ENCODE measurements at regions not wholly inside any gene's neighbourhood (a gene's known extent, or its start where the extent isn't known, plus 50 kb on each side); places are given as distances from the start of the nearest gene placed in this dataset.
A peak's percentile ranks its signal among the peaks of the same experiment; 100 is the strongest.

DNA sequence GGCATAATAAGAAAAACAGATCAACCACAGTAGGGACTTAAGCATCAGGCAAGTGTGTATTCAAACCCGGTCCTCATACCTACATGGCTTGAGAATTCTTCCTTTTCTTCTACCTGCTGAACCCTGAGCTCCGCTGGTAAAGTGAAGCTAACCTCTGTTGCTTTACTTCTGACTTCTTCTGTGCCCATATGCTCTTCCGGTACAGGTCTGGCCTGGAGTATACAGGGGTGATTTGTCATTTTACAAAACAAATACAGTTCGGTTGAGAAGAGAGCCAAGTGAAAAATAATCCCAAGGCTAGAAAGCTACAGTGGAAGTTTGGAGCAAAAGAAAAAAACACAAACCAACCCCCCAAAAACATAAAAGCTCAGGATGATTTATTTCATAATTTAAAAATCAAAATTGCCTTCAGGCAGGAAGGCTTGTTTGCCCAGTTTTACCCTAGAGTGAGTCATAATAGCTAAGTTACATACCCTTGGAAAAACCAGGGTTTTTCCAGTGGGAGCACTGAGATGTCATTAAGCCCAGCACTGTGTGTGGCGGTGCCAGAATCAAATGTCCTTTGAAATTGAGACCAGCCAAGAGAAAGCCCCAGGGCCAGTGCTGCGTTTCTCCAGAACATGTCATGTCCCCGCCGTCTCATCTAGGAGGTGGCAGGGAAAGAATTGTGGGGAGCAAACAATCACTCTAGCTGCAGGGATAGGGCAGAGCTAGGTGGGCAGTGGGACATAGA is 305.5 kb upstream of the ISX start:
- no peak overlapping the region for H3K4me3 ChIP-seq (ENCODE audit: low read length)
- DNase-seq (ENCODE audit: low read depth, low spot score) = no peak

DNA sequence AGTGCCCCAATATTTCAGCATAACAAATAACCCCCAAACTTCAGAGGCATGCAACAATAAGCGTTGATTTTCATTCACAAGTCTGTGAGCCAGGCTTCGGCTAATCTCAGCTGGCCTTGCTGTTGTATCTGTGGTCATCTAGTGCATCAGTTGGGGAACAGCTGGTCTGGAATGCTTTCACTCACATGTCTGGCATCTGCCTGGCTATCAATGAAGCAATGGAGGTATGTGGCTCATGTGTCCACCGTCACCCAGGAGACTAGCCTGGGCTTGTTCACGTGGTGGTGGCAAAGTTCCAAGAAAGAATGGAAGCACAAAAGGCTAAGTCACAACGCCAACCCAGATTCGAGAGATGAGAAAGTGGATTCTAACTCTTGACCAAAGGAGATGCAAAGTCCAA is 304.8 kb upstream of the ISX start:
- no peak overlapping the region for H3K4me3 ChIP-seq (ENCODE audit: low read length)
- DNase-seq (ENCODE audit: low read depth, low spot score) = no peak

DNA sequence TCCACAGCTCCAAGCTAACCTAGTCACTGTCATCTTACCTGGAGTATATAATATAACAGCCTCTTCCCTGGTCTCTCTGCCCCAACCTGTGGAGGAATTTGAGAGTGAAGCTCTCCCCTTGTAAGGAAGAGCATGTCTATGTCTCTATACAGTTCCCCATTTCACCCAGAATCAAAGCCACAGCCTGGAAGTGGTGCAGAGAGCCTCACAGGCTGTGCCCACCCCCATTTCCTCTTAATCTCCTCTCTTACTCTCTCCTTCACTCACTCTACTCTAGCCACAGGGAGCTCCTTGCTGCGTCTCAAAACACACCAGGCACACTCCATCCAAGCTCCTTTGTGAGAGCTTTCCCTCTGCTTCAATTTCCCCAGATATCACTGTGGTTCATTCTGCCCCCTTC is 302.5 kb upstream of the ISX start:
- no peak overlapping the region for H3K4me3 ChIP-seq (ENCODE audit: low read length)
- peak; percentile 58 for DNase-seq (ENCODE audit: low read depth, low spot score)

DNA sequence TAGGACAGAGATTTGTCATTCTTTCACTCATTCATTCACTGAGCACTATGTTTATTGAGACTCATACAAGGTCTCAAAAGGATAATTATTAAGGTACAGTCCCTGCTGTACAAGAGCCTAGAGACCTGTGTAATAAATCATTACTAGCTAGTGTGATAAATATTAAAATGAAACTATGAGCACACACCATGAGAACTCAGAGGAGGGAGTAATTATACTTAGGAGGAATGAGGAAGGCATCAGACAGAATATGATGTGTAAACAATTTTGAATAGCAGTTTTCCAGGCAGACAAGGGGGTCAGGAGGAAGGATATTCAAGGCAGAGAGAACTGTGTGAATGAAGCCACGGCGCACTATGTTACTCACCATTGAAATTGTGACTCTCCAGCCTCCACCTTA is 300.8 kb upstream of the ISX start:
- H3K4me3 ChIP-seq (ENCODE audit: low read length) = no peak overlapping the region
- DNase-seq (ENCODE audit: low read depth, low spot score) = no peak

DNA sequence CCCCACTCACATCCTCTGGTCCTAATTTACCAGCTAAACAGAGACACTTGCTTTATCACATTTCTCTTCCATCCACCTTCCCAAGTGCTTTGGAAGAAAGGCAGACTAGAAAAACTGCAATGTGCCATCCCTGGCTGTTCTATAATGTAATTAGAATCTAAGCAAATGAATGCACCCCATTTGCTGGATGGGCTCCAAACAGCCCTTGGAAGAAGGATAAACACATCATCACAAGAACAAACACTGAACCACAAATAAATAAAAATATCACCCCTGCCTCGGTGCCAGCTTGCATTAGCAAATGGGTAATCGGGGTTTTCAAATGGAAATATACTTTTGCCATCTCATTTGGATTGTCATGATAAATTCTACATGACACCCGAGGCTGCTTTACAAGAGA is 296.6 kb upstream of the ISX start:
- no peak overlapping the region for H3K4me3 ChIP-seq (ENCODE audit: low read length)
- no peak for DNase-seq (ENCODE audit: low read depth, low spot score)

DNA sequence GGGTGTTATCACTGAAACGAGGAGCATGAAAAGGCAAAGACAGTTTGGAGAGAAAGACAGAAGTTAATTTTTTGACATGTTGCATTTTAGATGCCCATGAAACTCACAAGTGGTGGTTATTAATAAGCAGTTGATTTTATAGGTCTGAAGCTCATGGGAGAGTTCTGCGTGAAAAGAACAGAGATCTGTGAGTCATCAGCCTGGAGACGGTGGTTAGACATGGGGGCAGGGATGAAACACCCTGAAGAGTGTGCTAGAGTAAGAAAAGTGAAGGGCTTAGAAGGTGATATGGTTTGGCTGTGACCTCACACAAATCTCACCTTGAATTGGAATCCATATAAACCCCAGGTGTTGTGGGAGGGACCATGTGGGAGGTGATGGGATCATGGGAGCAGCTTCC is 289.1 kb upstream of the ISX start:
- H3K4me3 ChIP-seq (ENCODE audit: low read length) = no peak overlapping the region
- no peak for DNase-seq (ENCODE audit: low read depth, low spot score)

DNA sequence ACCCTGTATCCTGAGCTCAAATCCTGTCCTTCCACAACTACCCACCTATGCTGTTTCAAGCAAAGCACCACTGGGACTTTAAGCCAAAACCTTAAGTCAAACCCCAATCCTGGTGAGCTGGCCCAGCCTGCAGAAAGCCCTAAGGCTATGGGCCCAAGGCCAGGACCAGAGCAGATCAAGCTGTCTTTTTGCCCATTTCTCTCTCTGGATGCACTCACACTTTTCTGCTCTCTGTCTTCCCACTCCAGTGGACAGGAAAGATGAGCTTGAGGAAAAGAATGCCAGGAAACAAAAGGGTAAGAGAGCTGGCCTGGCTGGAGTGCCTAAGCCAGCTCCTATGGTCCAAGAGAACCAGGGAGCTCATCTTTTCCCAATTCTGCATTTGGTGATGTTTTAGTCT is 284.3 kb upstream of the ISX start:
- no peak overlapping the region for H3K4me3 ChIP-seq (ENCODE audit: low read length)
- DNase-seq (ENCODE audit: low read depth, low spot score) = no peak

DNA sequence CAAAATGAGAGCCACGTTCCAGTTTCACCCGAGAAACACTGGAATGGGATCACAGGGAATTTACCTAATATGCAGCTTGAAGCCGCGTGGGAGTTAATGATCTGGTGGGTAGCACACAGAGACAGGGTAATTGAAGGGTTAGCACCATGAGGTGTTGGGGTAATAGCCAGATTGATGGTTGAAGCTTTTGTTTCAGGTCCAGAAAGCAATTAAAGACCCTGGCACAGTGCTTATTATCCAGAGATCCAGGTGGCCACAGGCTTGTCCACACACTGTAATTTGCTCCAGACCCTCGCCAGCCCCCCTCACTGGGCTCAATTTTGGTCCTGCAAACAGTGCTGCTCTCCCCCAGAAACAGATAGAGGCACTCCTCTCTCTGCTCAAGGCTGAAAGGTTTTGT is 282.5 kb upstream of the ISX start:
- DNase-seq (ENCODE audit: low read depth, low spot score) = no peak
- H3K4me3 ChIP-seq (ENCODE audit: low read length) = no peak overlapping the region

DNA sequence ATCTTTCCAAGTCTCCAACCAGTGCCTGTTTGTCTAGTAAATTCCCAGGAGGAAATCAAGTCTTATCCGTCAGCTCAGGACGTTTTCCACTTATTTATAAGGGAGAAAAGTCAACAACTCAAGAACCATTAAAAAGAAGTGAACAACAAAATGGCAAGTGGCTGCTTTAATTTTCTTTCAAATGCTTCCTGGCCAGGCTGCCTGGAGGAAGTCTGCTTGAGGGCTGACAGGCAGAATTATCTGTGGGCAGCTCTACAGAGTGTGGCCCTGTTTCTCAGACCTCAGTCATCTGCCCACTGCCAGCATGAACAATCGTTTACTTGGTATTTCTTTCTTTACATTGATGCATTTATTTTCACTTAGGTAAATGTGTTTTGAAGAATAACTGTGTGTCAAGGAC is 281.9 kb upstream of the ISX start:
- H3K4me3 ChIP-seq (ENCODE audit: low read length) = no peak overlapping the region
- no peak for DNase-seq (ENCODE audit: low read depth, low spot score)

DNA sequence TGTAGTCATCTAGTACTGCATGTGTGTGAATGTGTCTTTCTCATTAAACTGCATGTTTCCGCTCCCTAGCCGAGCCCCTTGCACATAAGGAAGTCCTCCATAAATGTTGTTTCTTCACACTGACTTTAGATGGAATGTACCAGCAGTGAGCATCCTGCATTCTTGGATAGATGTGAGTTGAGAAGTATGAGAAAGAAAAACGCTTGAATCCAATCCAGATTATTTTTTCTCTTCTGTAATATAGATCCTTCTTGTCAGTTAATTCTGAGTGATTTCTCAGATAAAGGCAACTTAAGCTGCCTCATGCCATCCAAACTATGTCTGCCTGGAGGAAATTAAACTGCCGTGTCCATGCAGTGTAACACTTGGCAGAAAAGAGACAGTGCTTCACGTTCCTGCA is 268.1 kb upstream of the ISX start:
- no peak overlapping the region for H3K4me3 ChIP-seq (ENCODE audit: low read length)
- no peak for DNase-seq (ENCODE audit: low read depth, low spot score)

DNA sequence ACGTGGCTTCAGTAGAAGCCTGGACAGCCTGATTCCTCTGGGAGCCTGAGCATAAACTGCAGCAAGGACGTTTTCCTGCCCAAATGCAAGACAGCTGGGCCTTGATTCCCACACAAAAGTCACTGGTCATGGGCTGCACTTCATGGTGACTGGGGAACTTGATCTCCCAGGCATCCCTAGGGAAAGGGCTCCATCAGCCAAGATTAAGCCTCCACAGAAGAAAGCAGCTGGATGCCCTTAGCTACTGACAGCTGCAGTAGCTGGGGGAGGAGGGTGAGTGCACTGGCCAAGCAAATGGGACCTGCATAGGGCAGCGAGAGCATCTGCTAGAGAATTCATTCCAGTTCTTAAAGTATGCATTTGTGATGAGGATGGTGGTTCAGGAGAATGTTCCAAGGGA is 267.4 kb upstream of the ISX start:
- no peak overlapping the region for H3K4me3 ChIP-seq (ENCODE audit: low read length)
- DNase-seq (ENCODE audit: low read depth, low spot score) = no peak

DNA sequence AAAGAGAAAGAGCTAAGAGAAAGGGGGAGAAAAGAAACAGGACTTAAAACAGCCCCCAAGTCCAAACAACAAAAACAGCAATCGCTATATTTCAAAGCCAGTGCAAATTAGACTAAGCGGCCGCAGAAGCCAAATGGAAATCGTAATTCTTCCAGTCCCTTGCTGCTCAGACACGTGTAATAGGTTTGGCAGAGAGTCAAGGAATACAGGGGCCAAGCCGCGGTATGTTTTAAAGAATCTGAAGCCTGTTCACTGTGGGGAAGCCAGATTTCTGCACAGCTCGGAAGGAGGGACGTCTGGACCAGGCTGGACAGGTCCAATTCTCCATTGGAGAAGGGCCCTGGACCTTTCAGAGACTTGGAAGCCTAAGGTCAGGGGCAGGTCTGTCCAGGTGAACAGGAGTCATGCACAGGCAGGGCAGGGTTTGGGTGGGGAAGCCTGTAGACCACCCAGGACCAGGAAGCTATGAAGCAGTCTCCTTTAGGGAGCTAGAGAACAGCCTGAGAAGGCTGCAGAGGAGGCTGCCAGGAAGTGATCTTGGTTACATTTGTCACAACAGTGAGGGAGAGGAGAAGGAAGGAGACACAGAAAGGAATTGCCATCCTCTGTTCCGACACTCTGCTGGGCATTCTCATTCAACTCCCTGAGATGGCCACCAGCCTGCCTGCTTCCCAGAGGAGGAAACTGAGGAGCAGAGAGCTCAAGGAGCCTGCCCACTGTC is 265.5 kb upstream of the ISX start:
- no peak overlapping the region for H3K4me3 ChIP-seq (ENCODE audit: low read length)
- no peak for DNase-seq (ENCODE audit: low read depth, low spot score)

DNA sequence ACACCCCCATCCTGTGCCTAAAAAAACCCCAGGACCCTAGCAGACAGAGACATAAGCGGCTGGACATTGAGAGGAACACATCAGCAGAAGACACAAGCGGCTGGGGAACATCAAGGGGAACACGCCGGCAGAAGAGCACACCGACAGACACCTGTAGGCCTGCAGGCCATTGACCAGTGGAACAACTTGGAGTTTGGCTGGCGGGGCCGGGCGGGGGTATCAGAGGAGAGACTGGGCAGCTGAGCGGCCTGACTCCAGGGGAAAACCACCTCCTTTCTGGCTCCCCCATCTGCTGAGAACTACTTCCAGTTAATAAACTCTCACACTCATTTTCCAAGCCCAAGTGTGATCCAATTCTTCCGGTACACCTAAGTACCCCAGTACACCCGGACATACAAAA is 264.7 kb upstream of the ISX start:
- no peak overlapping the region for H3K4me3 ChIP-seq (ENCODE audit: low read length)
- DNase-seq (ENCODE audit: low read depth, low spot score) = no peak

DNA sequence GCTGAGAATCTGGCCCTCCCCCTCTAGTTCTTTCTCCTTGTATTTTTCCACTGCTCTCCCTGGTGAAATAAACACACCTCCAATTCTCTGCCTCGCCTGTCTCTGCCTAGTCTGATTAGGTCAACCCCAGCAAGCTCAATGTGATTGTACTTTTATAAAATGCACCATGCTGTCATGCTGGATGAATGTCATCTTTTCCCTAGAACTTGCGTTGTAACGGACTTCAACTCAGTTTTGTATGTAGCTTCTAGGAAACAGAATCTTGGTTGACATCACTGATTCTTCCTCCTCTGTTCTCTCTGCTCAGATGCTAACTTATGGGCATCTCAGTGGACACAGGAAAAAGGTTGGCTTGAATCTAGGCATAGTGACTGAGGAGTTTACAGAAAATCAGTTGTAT is 261.9 kb upstream of the ISX start:
- H3K4me3 ChIP-seq (ENCODE audit: low read length) = no peak overlapping the region
- DNase-seq (ENCODE audit: low read depth, low spot score) = no peak

DNA sequence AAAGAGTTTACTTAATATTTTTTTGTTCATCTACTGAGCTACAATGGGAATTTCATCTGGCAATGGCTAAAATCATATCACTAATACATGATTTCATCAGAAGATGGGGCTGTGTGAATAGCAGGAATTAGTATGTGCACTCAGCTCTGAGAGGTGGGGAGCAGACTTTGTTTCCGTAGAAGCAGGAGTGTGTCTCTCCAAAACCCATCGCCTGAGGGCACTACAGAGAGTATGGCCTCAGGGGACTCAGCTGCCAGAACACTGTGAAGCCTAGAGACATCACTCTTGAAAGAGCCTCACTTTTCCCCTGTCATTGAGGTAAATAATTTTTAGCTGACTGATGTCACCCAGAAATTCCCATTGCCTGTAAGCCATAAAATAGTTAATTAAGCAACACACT is 261.4 kb upstream of the ISX start:
- peak; percentile 19 for DNase-seq (ENCODE audit: low read depth, low spot score)
- H3K4me3 ChIP-seq (ENCODE audit: low read length) = no peak overlapping the region

DNA sequence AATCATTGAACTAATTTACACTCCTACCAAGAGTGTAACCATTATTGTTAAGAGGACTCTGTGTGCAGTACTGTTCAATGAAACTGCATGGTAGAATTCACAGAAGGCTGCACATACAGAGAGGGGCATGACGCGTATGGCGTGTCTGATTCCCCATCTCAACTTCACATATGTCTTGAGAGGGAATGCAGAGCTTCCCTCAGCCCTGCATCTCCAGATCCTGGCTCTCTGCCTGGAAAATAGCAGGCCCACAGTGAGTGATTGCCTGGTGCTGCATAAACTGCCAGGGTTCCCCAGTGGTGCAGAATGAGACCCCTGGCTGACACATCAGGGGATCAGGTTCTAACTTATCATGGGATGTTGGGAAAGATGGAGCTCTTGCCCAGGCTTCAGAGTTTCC is 260.2 kb upstream of the ISX start:
- DNase-seq (ENCODE audit: low read depth, low spot score) = no peak
- no peak overlapping the region for H3K4me3 ChIP-seq (ENCODE audit: low read length)

DNA sequence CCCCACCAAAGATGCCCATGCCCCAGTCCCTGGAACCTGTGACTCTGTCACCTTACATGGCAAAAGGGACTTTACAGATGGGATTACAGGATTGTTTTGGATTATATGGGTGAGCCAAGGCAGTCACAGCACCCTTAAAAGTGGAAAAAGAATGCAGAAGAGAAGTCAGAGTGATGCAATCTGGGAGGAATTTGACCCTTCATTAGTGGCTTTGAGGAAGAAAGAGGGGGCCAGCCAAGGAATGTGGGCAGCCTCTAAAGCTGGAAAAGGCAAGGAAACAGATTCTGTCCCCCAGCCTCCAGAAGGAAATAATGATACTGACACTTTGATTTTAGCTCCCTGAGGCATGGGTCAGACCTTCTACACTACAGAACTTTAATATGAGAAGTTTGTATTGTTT is 257.3 kb upstream of the ISX start:
- no peak overlapping the region for H3K4me3 ChIP-seq (ENCODE audit: low read length)
- no peak for DNase-seq (ENCODE audit: low read depth, low spot score)

DNA sequence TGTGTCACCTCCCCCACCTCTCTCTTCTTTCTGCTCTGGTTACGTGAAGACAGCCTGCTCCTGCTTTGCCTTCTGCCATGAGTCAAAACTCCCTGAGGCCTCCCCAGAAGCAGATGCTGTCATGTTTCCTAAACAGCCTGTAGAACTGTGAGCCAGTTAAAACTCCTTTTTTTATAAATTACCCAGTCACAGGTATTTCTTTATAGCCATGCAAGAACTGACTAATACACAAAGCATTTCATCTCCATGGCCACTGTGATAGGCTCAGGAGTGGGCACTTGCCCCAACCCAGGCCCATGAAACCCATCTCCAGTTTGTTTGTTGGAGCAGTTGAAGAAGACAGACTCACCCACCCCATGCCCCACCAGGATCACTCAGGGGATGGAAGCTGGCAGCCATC is 253.3 kb upstream of the ISX start:
- peak; percentile 32 for DNase-seq (ENCODE audit: low read depth, low spot score)
- H3K4me3 ChIP-seq (ENCODE audit: low read length) = no peak overlapping the region

DNA sequence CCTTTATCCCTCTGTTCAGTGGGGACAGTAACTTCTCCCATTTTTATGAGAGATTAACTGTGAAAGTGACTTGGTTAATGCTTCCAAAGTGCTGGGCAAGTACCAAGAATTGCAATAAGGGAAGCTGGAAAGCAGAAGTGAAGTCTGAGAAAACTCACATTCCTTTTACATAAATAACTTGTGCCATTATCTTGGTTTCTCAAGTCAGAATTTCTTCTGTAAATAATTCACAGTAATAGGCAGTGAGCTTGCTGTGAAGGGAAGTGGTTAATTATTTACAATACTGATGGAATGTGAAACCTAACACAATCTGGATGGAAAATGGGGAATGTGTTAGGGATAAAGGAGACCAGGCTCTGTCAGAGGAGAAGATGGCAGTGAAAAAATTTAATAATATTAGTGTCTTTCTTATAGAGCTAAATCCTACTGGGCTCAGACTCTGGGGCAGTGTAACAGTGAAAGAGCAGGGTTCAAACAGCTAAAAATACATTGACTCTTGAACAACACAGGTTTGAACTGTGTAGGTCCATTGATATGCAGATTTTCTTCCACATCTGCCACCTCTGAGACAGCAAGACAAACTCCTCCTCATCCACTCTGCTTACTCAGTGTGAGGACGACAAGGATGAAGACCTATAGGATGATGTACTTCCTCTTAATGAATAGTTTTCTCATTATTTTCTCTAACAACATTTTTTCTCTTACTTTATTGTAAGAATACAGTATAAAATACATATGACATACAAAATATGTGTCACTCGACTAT is 251.5 kb upstream of the ISX start:
- DNase-seq (ENCODE audit: low read depth, low spot score) = no peak
- H3K4me3 ChIP-seq (ENCODE audit: low read length) = no peak overlapping the region

DNA sequence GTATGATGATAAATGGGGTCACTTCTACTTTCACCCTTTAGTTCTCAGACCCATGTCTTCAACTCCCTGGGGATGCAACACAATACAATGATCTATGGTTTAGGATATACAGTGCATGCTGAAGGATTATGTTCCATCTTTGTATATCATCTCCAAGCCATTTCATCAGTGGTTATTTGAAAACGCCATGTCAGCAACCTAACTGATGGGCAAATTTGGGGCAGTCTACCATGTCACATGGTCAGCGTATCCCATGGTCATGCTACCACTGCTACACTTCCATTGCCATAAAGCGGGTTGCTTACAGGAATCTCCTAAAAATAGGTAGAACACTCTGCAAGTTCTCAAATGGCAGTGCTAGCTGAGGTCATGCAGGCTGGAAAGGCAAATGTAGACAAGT is 236.5 kb upstream of the ISX start:
- DNase-seq (ENCODE audit: low read depth, low spot score) = no peak
- no peak overlapping the region for H3K4me3 ChIP-seq (ENCODE audit: low read length)

Data from Jurkat, Clone E6-1 (cell line).